Lung microvascular endothelial cell (primary cell): ENCODE measurements at regions not wholly inside any gene's neighbourhood (a gene's known extent, or its start where the extent isn't known, plus 50 kb on each side); places are given as distances from the start of the nearest gene placed in this dataset.

Experiments
- DNase-seq, 2 donors: peaks; one replicate each; pipeline versions ENCODE4 v3.0.0 to v3.0.0-alpha.2; 2010; ENCODE audit warnings: low read depth in 2 of 2

GRCh38 chr13:75947448-75947847 lies 311.3 kb downstream of the LMO7 start:
- no peak for DNase-seq

- no peak for DNase-seq
Measured at GRCh38 chr13:75946536-75947284, 310.6 kb downstream of the LMO7 start.

DNA sequence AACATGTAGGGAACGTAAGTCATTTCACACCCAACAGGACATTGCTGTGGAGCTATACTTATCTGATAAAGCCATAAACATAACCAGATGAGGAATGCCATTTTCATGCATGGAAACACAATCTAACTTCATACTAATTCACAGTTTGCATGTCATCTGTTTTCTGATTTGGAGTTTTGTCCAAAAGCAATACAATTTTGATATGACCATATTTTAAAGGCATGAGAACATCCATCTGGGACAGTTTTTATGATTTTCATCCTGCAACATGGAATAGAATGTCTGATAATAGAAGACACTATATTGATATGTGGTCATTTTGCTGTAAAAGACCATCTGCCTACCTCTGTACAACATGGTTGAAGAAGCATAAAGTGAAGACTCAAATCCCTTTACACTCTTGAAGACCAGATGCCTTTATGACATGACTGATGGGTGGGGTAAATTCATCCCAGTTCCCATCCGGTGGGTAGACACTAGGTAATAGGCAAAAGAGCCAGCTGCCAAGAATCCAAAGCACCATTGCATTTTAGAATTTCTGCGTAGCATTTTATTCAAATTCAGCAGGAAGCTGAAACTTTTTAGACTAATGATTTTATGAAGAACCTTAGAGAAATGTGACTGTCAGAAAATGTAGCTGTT lies 309.8 kb downstream of the LMO7 start:
- DNase-seq = no peak

GRCh38 chr13:75938811-75939560 lies 302.9 kb downstream of the LMO7 start:
- no peak for DNase-seq

DNA sequence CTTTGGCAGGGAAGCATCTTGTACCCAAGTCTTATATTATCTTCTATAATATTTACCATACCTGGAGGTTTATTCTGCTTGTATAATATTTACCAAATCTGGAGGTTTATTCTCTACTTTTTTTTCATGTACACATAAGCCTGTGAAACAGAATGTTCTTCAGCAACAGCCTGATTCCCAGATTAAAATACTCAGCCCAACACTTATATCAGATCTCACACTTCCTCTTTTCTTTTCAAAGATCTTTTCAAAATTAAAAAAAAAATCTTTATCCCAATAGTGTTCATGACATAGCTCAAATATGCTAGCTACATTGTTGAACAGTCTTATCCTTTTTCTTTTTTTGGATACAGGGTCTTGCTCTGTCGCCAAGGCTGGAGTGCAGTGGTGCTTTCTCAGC lies 300.7 kb downstream of the LMO7 start:
- no peak for DNase-seq

GRCh38 chr13:75935805-75936204 lies 299.7 kb downstream of the LMO7 start:
- DNase-seq = no peak

DNA sequence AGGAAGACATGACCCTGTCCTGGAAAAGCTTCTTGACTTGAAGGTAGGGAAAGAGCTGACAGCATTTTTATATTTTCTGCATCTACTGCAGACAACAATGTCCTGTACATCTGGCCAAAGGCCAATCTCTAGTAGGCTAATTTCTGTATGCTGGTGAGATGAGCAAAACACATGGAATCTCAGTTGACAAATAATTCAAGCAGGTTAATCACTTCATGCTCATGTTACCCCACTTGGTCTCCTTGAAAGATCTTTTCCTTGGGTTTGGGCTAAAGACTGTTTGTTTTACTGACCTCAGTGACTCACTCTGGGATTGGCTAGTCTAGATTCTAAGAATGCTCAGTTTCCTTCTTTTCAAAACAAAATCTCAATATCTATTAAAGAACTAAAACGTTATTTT lies 298.8 kb downstream of the LMO7 start:
- DNase-seq = no peak

DNA sequence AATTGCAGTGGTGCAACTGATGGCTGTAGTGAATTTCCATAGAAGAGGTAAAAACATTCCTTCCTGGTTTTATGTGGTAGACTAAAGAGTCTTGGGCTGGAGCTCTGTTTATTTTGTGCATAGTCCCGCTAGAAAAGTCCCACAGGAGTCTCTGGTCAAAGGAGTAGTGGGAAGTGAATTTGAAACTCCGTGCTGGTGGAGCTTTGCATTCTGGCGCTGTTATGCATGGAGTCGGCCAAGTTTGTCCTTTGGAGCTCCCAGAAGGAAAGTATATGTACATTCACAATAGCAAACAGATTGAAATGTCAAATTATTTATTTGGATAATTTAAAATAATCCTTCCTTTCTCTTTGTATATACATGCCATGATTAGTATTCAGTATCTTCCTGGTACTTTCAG lies 296.5 kb downstream of the LMO7 start:
- DNase-seq = no peak

DNA sequence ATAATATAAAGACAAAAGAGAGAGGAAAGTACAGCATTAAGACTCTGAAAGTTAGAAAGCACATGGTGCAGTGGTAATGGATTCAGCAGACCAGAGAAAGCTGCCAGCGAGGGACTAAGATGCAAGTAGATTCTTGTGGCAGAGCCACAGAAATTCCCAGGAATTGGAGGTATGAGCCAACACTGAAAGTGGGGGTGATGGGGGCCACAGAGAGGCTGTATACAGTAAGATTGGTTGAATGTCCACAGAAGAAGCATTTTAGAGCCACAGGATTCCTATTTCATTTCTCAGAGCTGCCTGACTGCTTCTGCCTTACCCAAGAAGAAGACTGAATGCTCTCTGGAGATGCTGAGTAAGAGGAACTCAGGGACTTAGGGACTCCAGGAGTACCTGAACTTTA lies 295.0 kb downstream of the LMO7 start:
- DNase-seq = no peak

DNA sequence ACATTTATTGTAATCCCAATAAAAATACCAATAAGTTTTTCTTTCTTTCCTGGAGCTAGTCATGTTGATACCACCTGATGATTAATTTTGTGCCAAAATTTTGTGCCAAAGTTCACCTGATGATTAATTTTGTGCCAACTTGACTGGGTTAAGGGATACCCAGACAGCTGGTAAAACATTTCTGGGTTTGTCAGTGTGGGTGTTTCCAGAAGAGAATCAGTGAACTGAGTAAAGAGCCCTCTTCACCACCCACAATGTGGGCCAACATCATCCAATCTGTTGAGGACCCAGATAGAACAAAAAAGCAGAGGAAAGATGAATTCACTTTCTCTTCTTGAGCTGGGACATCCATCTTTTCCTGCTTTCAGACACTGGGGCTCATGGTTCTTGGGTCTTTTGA lies 292.9 kb downstream of the LMO7 start:
- no peak for DNase-seq

DNA sequence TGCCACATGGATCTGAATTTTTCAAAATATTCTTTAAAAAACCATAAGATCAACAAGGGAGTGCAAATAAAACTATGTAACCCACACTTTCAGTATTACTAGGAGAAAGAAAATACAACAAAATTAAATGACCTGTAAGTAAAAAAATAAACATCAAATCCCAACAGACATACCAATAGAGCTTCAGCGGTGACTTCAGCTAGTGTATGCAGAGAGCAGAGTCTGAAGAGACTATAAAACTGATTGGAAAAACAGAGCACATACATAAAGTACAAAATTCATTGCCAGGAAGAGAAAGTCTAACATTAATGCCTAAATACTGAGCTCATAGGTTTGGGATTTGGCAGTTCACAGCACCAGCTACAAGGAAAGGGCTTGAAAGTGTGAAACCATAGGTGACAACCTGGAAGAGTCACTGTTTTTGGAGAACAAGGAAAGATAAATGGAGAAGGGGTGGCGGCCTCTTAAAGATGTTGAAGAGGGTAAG lies 291.1 kb downstream of the LMO7 start:
- no peak for DNase-seq

DNA sequence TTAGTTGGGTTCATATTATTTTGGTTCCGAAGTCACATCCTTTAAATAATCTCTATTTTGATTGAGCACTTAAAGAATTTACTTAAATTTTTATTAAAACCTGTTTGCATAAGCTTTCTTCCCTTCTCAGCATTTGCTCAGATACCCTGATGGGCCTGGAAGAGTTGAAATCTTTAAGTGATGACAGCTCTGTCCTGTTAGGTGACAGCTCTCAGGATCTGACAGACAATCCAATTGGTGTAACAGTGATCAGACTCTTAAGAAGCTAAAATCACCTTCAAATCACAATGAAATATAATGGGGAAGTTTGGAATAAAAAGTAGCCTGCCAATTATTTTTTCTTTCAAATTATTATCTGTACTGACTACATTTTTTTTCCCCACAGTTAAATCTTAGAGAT lies 284.4 kb downstream of the LMO7 start:
- DNase-seq = no peak

DNA sequence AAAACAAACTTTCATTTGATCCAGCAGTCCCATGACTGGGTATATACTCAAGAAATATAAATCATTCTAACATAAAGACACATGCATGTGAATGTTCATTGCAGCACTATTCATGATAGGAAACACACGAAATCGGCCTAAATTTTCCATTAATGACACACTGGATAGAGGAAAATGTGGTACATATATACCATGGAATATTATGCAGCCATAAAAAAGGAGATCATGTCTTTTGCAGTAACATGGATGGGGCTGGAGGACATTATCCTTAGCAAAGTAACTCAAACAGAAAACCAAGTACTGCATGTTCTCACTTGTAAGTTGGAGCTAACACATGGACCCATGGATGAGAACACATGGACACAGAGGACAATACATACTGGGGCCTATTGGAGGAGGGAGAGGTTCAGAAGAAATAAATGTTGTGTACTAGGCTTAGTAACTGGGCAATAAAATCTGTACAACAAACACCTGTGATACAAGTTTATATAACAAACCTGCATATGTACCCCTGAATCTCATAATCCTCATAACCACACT lies 283.6 kb downstream of the LMO7 start:
- DNase-seq = no peak

GRCh38 chr13:75915066-75915465 lies 278.9 kb downstream of the LMO7 start:
- no peak for DNase-seq

- DNase-seq = no peak
Measured at GRCh38 chr13:75913925-75914324, 277.8 kb downstream of the LMO7 start.

GRCh38 chr13:75910591-75910990 lies 274.5 kb downstream of the LMO7 start:
- no peak for DNase-seq
